GM23338 (cell line): ENCODE measurements at regions not wholly inside any gene's neighbourhood (a gene's known extent, or its start where the extent isn't known, plus 50 kb on each side); places are given as distances from the start of the nearest gene placed in this dataset.

Experiments
- CREB1 ChIP-seq: fragments of 250-450 bp; sonication (Bioruptor Pico); IDR thresholded peaks from 2 replicates; pipeline ENCODE4 v1.5.0; 2020; ENCODE audit warnings: low read depth, mild to moderate bottlenecking, moderate library complexity
- CTCF ChIP-seq, 2 experiments: fragments of 200-600 bp in 1 of 2; sonication (generic) in 1 of 2; conservative IDR thresholded peaks; 2 replicates each; pipeline versions ENCODE4 v1.5.1 to v1.6.1; 2016 to 2017; ENCODE audit warnings: antibody characterized with exemption in 2 of 2, low read depth in 2 of 2, mild to moderate bottlenecking in 2 of 2, moderate library complexity in 1 of 2
- EZH2 ChIP-seq: fragments of 200-600 bp; sonication (generic); IDR thresholded peaks from one replicate; pipeline ENCODE4 v1.8.0; 2017; ENCODE audit warnings: antibody characterized with exemption, mild to moderate bottlenecking, low read depth; ENCODE audit not compliant: unreplicated experiment
- EZH2phosphoT487 ChIP-seq: fragments of 200-600 bp; sonication (generic); IDR thresholded peaks from one replicate; pipeline ENCODE4 v1.8.1; 2018; ENCODE audit warnings: antibody characterized with exemption; ENCODE audit not compliant: unreplicated experiment
- JUNB ChIP-seq: IDR thresholded peaks from one replicate; pipeline ENCODE4 v1.6.1; 2016; ENCODE audit warnings: antibody characterized with exemption; ENCODE audit not compliant: unreplicated experiment
- NANOG ChIP-seq: IDR thresholded peaks from 2 replicates; pipeline ENCODE4 v1.6.1; 2016; ENCODE audit warnings: antibody characterized with exemption, borderline replicate concordance
- POLR2AphosphoS5 ChIP-seq: IDR thresholded peaks from 2 replicates; pipeline ENCODE4 v1.6.1; 2016; ENCODE audit warnings: antibody characterized with exemption, low read depth

GRCh38 chrX:13938829-13939530, 90.7 kb downstream of the GEMIN8 start:
- TF ChIP-seq CTCF (conservative IDR thresholded peaks at IDR 0.05; ENCODE audit: low read depth in 2 of 2) (no peak), EZH2phosphoT487 (no peak), NANOG (no peak), JUNB (no peak), EZH2 (no peak), POLR2AphosphoS5 (no peak), CREB1 (no peak)
